Activated B cell treated with CpG ODN at 0.5 μM for 24 hours (primary cell): ENCODE measurements at regions not wholly inside any gene's neighbourhood (a gene's known extent, or its start where the extent isn't known, plus 50 kb on each side); places are given as distances from the start of the nearest gene placed in this dataset.

Experiments
- ATAC-seq: fragments of 200-7000 bp; cut with Tn5 transposase; one replicate; pipeline ENCODE4 v1.10.0; 2021; ENCODE audit warnings: low read depth, mild to moderate bottlenecking, moderate library complexity
- CTCF ChIA-PET: fragments of 350-600 bp; sonication (Branson Sonifier 250); formaldehyde crosslinking; loops from one replicate; lab custom pipeline; 2021; ENCODE audit warnings: antibody characterized with exemption; lab: Charles Lee
- POLR2A ChIA-PET: fragments of 350-600 bp; sonication (Branson Sonifier 250); formaldehyde crosslinking; loops from one replicate; lab custom pipeline; 2021; ENCODE audit warnings: antibody characterized with exemption; lab: Charles Lee
- DNase-seq: peaks from one replicate; pipeline ENCODE4 v3.0.0; 2022
- H3K27ac Mint-ChIP-seq: one replicate; pipeline ENCODE4 v1.8.0; 2020; ENCODE audit warnings: mixed read lengths
- H3K27me3 Mint-ChIP-seq: one replicate; pipeline ENCODE4 v1.8.0; 2021; ENCODE audit warnings: mixed read lengths
- H3K36me3 Mint-ChIP-seq: one replicate; pipeline ENCODE4 v1.8.0; 2021; ENCODE audit warnings: low read depth, mixed read lengths
- H3K4me1 Mint-ChIP-seq: one replicate; pipeline ENCODE4 v1.8.0; 2021; ENCODE audit warnings: mixed read lengths
- H3K4me3 Mint-ChIP-seq: one replicate; pipeline ENCODE4 v1.8.0; 2020; ENCODE audit warnings: mild to moderate bottlenecking, mixed read lengths
- H3K9me3 Mint-ChIP-seq: one replicate; pipeline ENCODE4 v1.8.0; 2020; ENCODE audit warnings: mixed read lengths
- CTCF ChIP-seq: fragments of 200-600 bp; IDR thresholded peaks from one replicate; pipeline ENCODE4 v1.8.0; 2022; ENCODE audit warnings: antibody characterized with exemption, mild to moderate bottlenecking
- intact Hi-C: fragments of 100-400 bp; cut with micrococcal nuclease; formaldehyde crosslinking; loops from one replicate; pipeline ENCODE4 v1.15.1; 2024

- no peaks in the 10 kb centered on the region for H3K4me1 Mint-ChIP-seq
- intact Hi-C loops: no loop called here
- no peak for TF ChIP-seq CTCF
- no peak overlapping the region for H3K27ac Mint-ChIP-seq
- peaks cover 16% of the 10 kb centered on the region for H3K9me3 Mint-ChIP-seq
- no peaks in the 10 kb centered on the region for H3K27me3 Mint-ChIP-seq
- POLR2A ChIA-PET: no interaction called here
- DNase-seq (no peak), ATAC-seq (no peak)
- CTCF ChIA-PET: no interaction called here
- no peak overlapping the region for H3K4me3 Mint-ChIP-seq
- no peaks in the 10 kb centered on the region for H3K36me3 Mint-ChIP-seq
Measured at GRCh38 chr2:49532702-49533101, 378.4 kb upstream of the FSHR start.

- no peak for TF ChIP-seq CTCF
- ChIA-PET POLR2A (no interaction called here), CTCF (no interaction called here)
- intact Hi-C loops: no loop called here
- Mint-ChIP-seq H3K27ac (no peak overlapping the region), H3K36me3 (no peaks in the 10 kb centered on the region), H3K27me3 (no peaks in the 10 kb centered on the region), H3K9me3 (peaks cover 5% of the 10 kb centered on the region), H3K4me3 (no peak overlapping the region), H3K4me1 (no peaks in the 10 kb centered on the region)
- DNase-seq: no peak
- ATAC-seq: no peak
Measured at GRCh38 chr2:49515996-49516782, 361.9 kb upstream of the FSHR start.

GRCh38 chr2:49514201-49514600 is 359.9 kb upstream of the FSHR start:
- Mint-ChIP-seq H3K9me3 (no peaks in the 10 kb centered on the region), H3K27ac (no peak overlapping the region), H3K4me3 (no peak overlapping the region), H3K4me1 (no peaks in the 10 kb centered on the region), H3K27me3 (no peaks in the 10 kb centered on the region), H3K36me3 (no peaks in the 10 kb centered on the region)
- ChIA-PET CTCF (no interaction called here), POLR2A (no interaction called here)
- no peak for DNase-seq
- intact Hi-C loops: no loop called here
- no peak for ATAC-seq
- no peak for TF ChIP-seq CTCF

GRCh38 chr2:49490710-49491109 is 336.4 kb upstream of the FSHR start:
- POLR2A ChIA-PET: no interaction called here
- H3K36me3 Mint-ChIP-seq: no peaks in the 10 kb centered on the region
- H3K9me3 Mint-ChIP-seq: peaks cover 8% of the 10 kb centered on the region
- TF ChIP-seq CTCF: no peak
- no peak overlapping the region for H3K27ac Mint-ChIP-seq
- H3K4me3 Mint-ChIP-seq: no peak overlapping the region
- H3K4me1 Mint-ChIP-seq: peaks cover 3% of the 10 kb centered on the region
- no peak for DNase-seq
- CTCF ChIA-PET: no interaction called here
- ATAC-seq: no peak
- no peaks in the 10 kb centered on the region for H3K27me3 Mint-ChIP-seq
- intact Hi-C loops: no loop called here

- intact Hi-C loops: no loop called here
- Mint-ChIP-seq H3K36me3 (no peaks in the 10 kb centered on the region), H3K4me3 (no peak overlapping the region), H3K27ac (no peak overlapping the region), H3K4me1 (no peaks in the 10 kb centered on the region), H3K27me3 (no peaks in the 10 kb centered on the region), H3K9me3 (peaks cover 5% of the 10 kb centered on the region)
- ATAC-seq: no peak
- CTCF ChIA-PET: no interaction called here
- POLR2A ChIA-PET: no interaction called here
- DNase-seq: no peak
- TF ChIP-seq CTCF: no peak
Measured at GRCh38 chr2:49487139-49487538, 332.8 kb upstream of the FSHR start.
